IMR-90 (cell line): ENCODE measurements at regions not wholly inside any gene's neighbourhood (a gene's known extent, or its start where the extent isn't known, plus 50 kb on each side); places are given as distances from the start of the nearest gene placed in this dataset.

ENCODE experiments used
- ATAC-seq: fragments of 200-7000 bp; cut with Tn5 transposase; 2 replicates; pipeline ENCODE4 v1.9.1; 2020; ENCODE audit warnings: low read depth, mild to moderate bottlenecking, moderate library complexity
- BruUV-seq: library from RNA; stranded (reverse); fragments of 400-500 nt; replicated peaks from 2 replicates; lab custom pipeline; 2021; lab: Mats Ljungman, UMichigan
- CTCF ChIA-PET: fragments of 300-600 bp; formaldehyde crosslinking; extraction: SDS; loops from one replicate; lab custom pipeline; 2021; ENCODE audit warnings: antibody characterized with exemption; lab: Yijun Ruan, JAX
- POLR2A ChIA-PET: fragments of 300-600 bp; sonication (Branson Sonifier 250); formaldehyde crosslinking; loops from one replicate; lab custom pipeline; 2022; ENCODE audit warnings: antibody characterized with exemption; ENCODE audit not compliant: unreplicated experiment; lab: Charles Lee
- DNase-seq: peaks from one replicate; pipeline ENCODE4 v3.0.0; 2013
- H2AFZ ChIP-seq: replicated peaks from 2 replicates; pipeline ENCODE3; 2013; ENCODE audit warnings: low read length, mild to moderate bottlenecking; ENCODE audit not compliant: poor library complexity
- H2AK5ac ChIP-seq: 2 replicates; pipeline ENCODE4 v1.6.1; 2013; ENCODE audit warnings: low read depth, low read length, inconsistent platforms
- H2AK9ac ChIP-seq: replicated peaks from 2 replicates; pipeline ENCODE3; 2013; ENCODE audit warnings: mild to moderate bottlenecking, low read depth, low read length, moderate library complexity; ENCODE audit not compliant: poor library complexity
- H2BK120ac ChIP-seq: 2 replicates; pipeline ENCODE4 v1.6.1; 2013; ENCODE audit warnings: low read depth, low read length, inconsistent platforms
- H2BK15ac ChIP-seq: 3 replicates; pipeline ENCODE4 v1.6.1; 2013; ENCODE audit warnings: low read depth, low read length, inconsistent platforms
- H2BK20ac ChIP-seq: 2 replicates; pipeline ENCODE4 v1.6.1; 2013; ENCODE audit warnings: low read depth, mild to moderate bottlenecking, inconsistent platforms, low read length, moderate library complexity
- H2BK5ac ChIP-seq: 2 replicates; pipeline ENCODE4 v1.6.1; 2013; ENCODE audit warnings: mild to moderate bottlenecking, low read depth, low read length, inconsistent platforms; ENCODE audit not compliant: poor library complexity, severe bottlenecking
- H3K14ac ChIP-seq: replicated peaks from 2 replicates; pipeline ENCODE4 v1.6.1; 2013; ENCODE audit warnings: low read depth, low read length, inconsistent platforms
- H3K18ac ChIP-seq: 2 replicates; pipeline ENCODE4 v1.6.1; 2013; ENCODE audit warnings: low read depth, low read length, control low read depth
- H3K23ac ChIP-seq: 2 replicates; pipeline ENCODE4 v1.6.1; 2013; ENCODE audit warnings: low read depth, low read length, inconsistent platforms
- H3K27ac ChIP-seq: 2 replicates; pipeline ENCODE4 v1.5.1; 2013; ENCODE audit warnings: mild to moderate bottlenecking, control low read depth, low read length; ENCODE audit not compliant: insufficient read depth
- H3K27me3 ChIP-seq: 2 replicates; pipeline ENCODE4 v1.6.1; 2013; ENCODE audit warnings: low read length; ENCODE audit not compliant: control insufficient read depth, insufficient read depth
- H3K36me3 ChIP-seq: 2 replicates; pipeline ENCODE4 v1.6.1; 2013; ENCODE audit warnings: low read length, mixed read lengths; ENCODE audit not compliant: control insufficient read depth, insufficient read depth
- H3K4ac ChIP-seq: 2 replicates; pipeline ENCODE4 v1.6.1; 2013; ENCODE audit warnings: low read depth, low read length, inconsistent platforms
- H3K4me1 ChIP-seq: 2 replicates; pipeline ENCODE4 v1.6.1; 2013; ENCODE audit warnings: low read length, mixed read lengths; ENCODE audit not compliant: control insufficient read depth, insufficient read depth
- H3K4me2 ChIP-seq: 2 replicates; pipeline ENCODE4 v1.6.1; 2013; ENCODE audit warnings: low read depth, mild to moderate bottlenecking, control low read depth, low read length, moderate library complexity
- H3K4me3 ChIP-seq: 2 replicates; pipeline ENCODE4 v1.5.1; 2013; ENCODE audit warnings: low read depth, mild to moderate bottlenecking, control low read depth, low read length, moderate library complexity; ENCODE audit not compliant: insufficient read depth
- H3K56ac ChIP-seq: 2 replicates; pipeline ENCODE4 v1.6.1; 2013; ENCODE audit warnings: low read length, inconsistent platforms; ENCODE audit not compliant: insufficient read depth; ENCODE audit errors: extremely low read depth
- H3K79me1 ChIP-seq, 2 experiments: 2 replicates each; pipeline ENCODE4 v1.6.1; 2013; ENCODE audit warnings: low read length in 2 of 2, inconsistent platforms in 1 of 2, low read depth in 1 of 2
- H3K9ac ChIP-seq: 2 replicates; pipeline ENCODE4 v1.6.1; 2013; ENCODE audit warnings: low read depth, low read length, control low read depth
- H3K9me1 ChIP-seq: 2 replicates; pipeline ENCODE4 v1.6.1; 2013; ENCODE audit warnings: low read length, inconsistent platforms; ENCODE audit not compliant: insufficient read depth
- H3K9me3 ChIP-seq: 2 replicates; pipeline ENCODE4 v1.6.1; 2013; ENCODE audit warnings: low read length; ENCODE audit not compliant: control insufficient read depth, insufficient read depth
- H4K20me1 ChIP-seq: 2 replicates; pipeline ENCODE4 v1.6.1; 2013; ENCODE audit warnings: low read length, inconsistent platforms; ENCODE audit not compliant: insufficient read depth
- H4K5ac ChIP-seq: 2 replicates; pipeline ENCODE4 v1.6.1; 2013; ENCODE audit warnings: mild to moderate bottlenecking, low read depth, low read length, control low read depth
- H4K8ac ChIP-seq, 2 experiments: 2 replicates each; pipeline ENCODE4 v1.6.1; 2013; ENCODE audit warnings: low read depth in 2 of 2, low read length in 2 of 2, control low read depth in 1 of 2, inconsistent platforms in 1 of 2
- H4K91ac ChIP-seq: 2 replicates; pipeline ENCODE4 v1.6.1; 2013; ENCODE audit warnings: low read depth, low read length, inconsistent platforms; ENCODE audit not compliant: insufficient read depth
- BHLHE40 ChIP-seq: fragments of 150-350 bp; IDR thresholded peaks from 2 replicates; pipeline ENCODE4 v1.6.1; 2016; ENCODE audit warnings: mild to moderate bottlenecking, low read depth, low read length
- CEBPB ChIP-seq: IDR thresholded peaks from 2 replicates; pipeline ENCODE4 v1.6.1; 2012; ENCODE audit warnings: low read depth, low read length, improper control_type of control experiment
- CHD1 ChIP-seq: IDR thresholded peaks from 2 replicates; pipeline ENCODE4 v1.6.1; 2012; ENCODE audit warnings: low read depth, low read length, improper control_type of control experiment
- CTCF ChIP-seq: conservative IDR thresholded peaks from 2 replicates; pipeline ENCODE4 v1.5.1; 2012; ENCODE audit warnings: mild to moderate bottlenecking, low read depth, low read length, improper control_type of control experiment
- FOS ChIP-seq: fragments of 150-350 bp; IDR thresholded peaks from 2 replicates; pipeline ENCODE4 v1.6.1; 2016; ENCODE audit warnings: low read depth, low read length
- MAFK ChIP-seq: IDR thresholded peaks from 2 replicates; pipeline ENCODE4 v1.6.1; 2012; ENCODE audit warnings: low read depth, low read length, improper control_type of control experiment
- MXI1 ChIP-seq: IDR thresholded peaks from 2 replicates; pipeline ENCODE4 v1.6.1; 2012; ENCODE audit warnings: low read depth, mild to moderate bottlenecking, low read length, moderate library complexity, borderline replicate concordance
- POLR2A ChIP-seq: IDR thresholded peaks from 2 replicates; pipeline ENCODE4 v1.6.1; 2012; ENCODE audit warnings: mild to moderate bottlenecking, low read depth, low read length
- RAD21 ChIP-seq: IDR thresholded peaks from 2 replicates; pipeline ENCODE4 v1.6.1; 2012; ENCODE audit warnings: low read length, improper control_type of control experiment
- RFX5 ChIP-seq: IDR thresholded peaks from 2 replicates; pipeline ENCODE4 v1.8.0; 2012; ENCODE audit warnings: low read depth, mild to moderate bottlenecking, low read length, moderate library complexity
- SMC3 ChIP-seq: fragments of 150-350 bp; IDR thresholded peaks from 2 replicates; pipeline ENCODE4 v1.6.1; 2016; ENCODE audit warnings: low read depth, mild to moderate bottlenecking, antibody characterized with exemption, low read length, moderate library complexity
- USF2 ChIP-seq: fragments of 150-350 bp; IDR thresholded peaks from 2 replicates; pipeline ENCODE4 v1.6.1; 2017; ENCODE audit warnings: mild to moderate bottlenecking, antibody characterized with exemption, low read length, low read depth
- WGBS, 2 experiments: methylation state at CpG; one replicate each; pipeline versions ENCODE4 v1.1.5 to v1.1.7; 2013; ENCODE audit warnings: missing lambda C conversion rate in 2 of 2; ENCODE audit not compliant: insufficient read length in 1 of 2; ENCODE audit errors: extremely low coverage in 2 of 2; 5-methylcytosine and 5-hydroxymethylcytosine counted together
- dilution Hi-C: fragments of 300-500 bp; cut with HindIII; formaldehyde crosslinking; loops from one replicate; pipeline ENCODE4 v1.14.3; 2018; ENCODE audit warnings: low sequenced_read_pairs; ENCODE audit not compliant: unreplicated experiment
- in situ Hi-C: fragments of 300-500 bp; cut with MboI; formaldehyde crosslinking; loops from 3 replicates; pipeline ENCODE4 v1.14.3; 2019; ENCODE audit warnings: low sequenced_read_pairs, inconsistent platforms, mixed read lengths
- intact Hi-C: fragments of 100-400 bp; cut with micrococcal nuclease; formaldehyde crosslinking; loops from 2 replicates; pipeline ENCODE4 v1.10.0; 2022

- Histone ChIP-seq H3K9me1 (no peaks in the 10 kb centered on the region; the same call in 1 of the 2 replicates), H4K20me1 (no peaks in the 10 kb centered on the region), H3K4me1 (no peaks in the 10 kb centered on the region), H3K4me2 (no peak overlapping the region), H3K18ac (peak overlapping the region; percentile 39; the same call in 1 of the 2 replicates), H4K8ac (no peak overlapping the region), H4K5ac (peak overlapping the region; percentile 8; the same call in 1 of the 2 replicates), H4K91ac (no peak overlapping the region), H2AK5ac (peak overlapping the region; percentile 8; the same call in 1 of the 2 replicates), H3K4ac (no peak overlapping the region), H3K36me3 (no peaks in the 10 kb centered on the region), H3K23ac (no peak overlapping the region), H3K27me3 (no peaks in the 10 kb centered on the region), H2AK9ac (no peak overlapping the region), H2BK5ac (no peak overlapping the region), H3K9me3 (0 out of 2 replicates have a peak, but pooled peaks cover 2% of the 10 kb centered on the region), H3K14ac (0 out of 2 replicates have a peak overlapping the region, but pooled peaks have one; percentile 31), H2AFZ (no peak overlapping the region), H2BK20ac (no peak overlapping the region), H2BK15ac (no peak overlapping the region), H3K4me3 (no peak overlapping the region), H2BK120ac (no peak overlapping the region), H3K79me1 (no peaks in the 10 kb centered on the region), H3K9ac (no peak overlapping the region), H3K56ac (no peak overlapping the region), H3K27ac (no peak overlapping the region)
- dilution Hi-C loops = no loop called here
- no peak for DNase-seq
- TF ChIP-seq FOS = no peak
- no peak for TF ChIP-seq RFX5
- TF ChIP-seq MAFK = no peak
- no peak for TF ChIP-seq SMC3
- TF ChIP-seq MXI1 = no peak
- no peak for TF ChIP-seq CHD1
- TF ChIP-seq RAD21 = no peak
- no peak for TF ChIP-seq POLR2A
- no peak for TF ChIP-seq CEBPB
- no peak for TF ChIP-seq BHLHE40
- TF ChIP-seq USF2 = no peak
- no peak for TF ChIP-seq CTCF
- POLR2A ChIA-PET = no interaction called here
- no TSS peak for BruUV-seq
- in situ Hi-C loops = no loop called here
- no peak for ATAC-seq
- CTCF ChIA-PET = no interaction called here
- intact Hi-C loops = no loop called here
- no CpG with 5 or more reads among the region's 2 CpGs for WGBS, 2 experiments
Measured at GRCh38 chr2:61649021-61649420, 110.9 kb upstream of the XPO1 start.
